H1 (cell line): ENCODE measurements at regions not wholly inside any gene's neighbourhood (a gene's known extent, or its start where the extent isn't known, plus 50 kb on each side); places are given as distances from the start of the nearest gene placed in this dataset.

ENCODE experiments used
- CTCF ChIA-PET: fragments of 300-600 bp; sonication (Branson Sonifier 250); formaldehyde crosslinking; loops from one replicate; lab custom pipeline; 2021; ENCODE audit not compliant: partially characterized antibody; lab: Charles Lee
- POLR2A ChIA-PET: fragments of 300-600 bp; sonication (Branson Sonifier 250); formaldehyde crosslinking; loops from one replicate; lab custom pipeline; 2021; ENCODE audit warnings: inconsistent platforms; ENCODE audit not compliant: partially characterized antibody; lab: Charles Lee
- DNase-seq, 2 experiments: peaks; one replicate each; pipeline versions ENCODE4 v3.0.0 to v3.0.0-alpha.2; 2010 to 2022; ENCODE audit warnings: low spot score in 2 of 2, low read depth in 1 of 2, mixed read lengths in 1 of 2
- FAIRE-seq: peaks from 2 replicates; lab custom pipeline; 2011; peaks lifted over from hg19 to GRCh38; lab: Jason Lieb, UNC
- H2AFZ ChIP-seq: 2 replicates; pipeline ENCODE4 v1.8.1; 2012; ENCODE audit warnings: low read length, inconsistent platforms
- H2AK5ac ChIP-seq: 2 replicates; pipeline ENCODE4 v1.6.1; 2013; ENCODE audit warnings: low read depth, low read length
- H2BK120ac ChIP-seq: replicated peaks from 2 replicates; pipeline ENCODE3; 2013; ENCODE audit warnings: low read depth, low read length, inconsistent platforms
- H2BK12ac ChIP-seq: 2 replicates; pipeline ENCODE4 v1.6.1; 2013; ENCODE audit warnings: low read depth, low read length
- H2BK15ac ChIP-seq: 2 replicates; pipeline ENCODE4 v1.6.1; 2013; ENCODE audit warnings: low read length
- H2BK20ac ChIP-seq: 2 replicates; pipeline ENCODE4 v1.6.1; 2013; ENCODE audit warnings: low read length
- H2BK5ac ChIP-seq: 2 replicates; pipeline ENCODE4 v1.6.1; 2013; ENCODE audit warnings: low read depth, low read length
- H3K14ac ChIP-seq: 2 replicates; pipeline ENCODE4 v1.6.1; 2013; ENCODE audit warnings: inconsistent platforms; ENCODE audit not compliant: insufficient read length
- H3K18ac ChIP-seq: 2 replicates; pipeline ENCODE4 v1.6.1; 2013; ENCODE audit warnings: low read length; ENCODE audit errors: extremely low read depth
- H3K23ac ChIP-seq: 2 replicates; pipeline ENCODE4 v1.6.1; 2013; ENCODE audit warnings: inconsistent platforms; ENCODE audit not compliant: insufficient read length
- H3K23me2 ChIP-seq: 2 replicates; pipeline ENCODE4 v1.6.1; 2013; ENCODE audit warnings: low read depth, low read length
- H3K27ac ChIP-seq: 2 replicates; pipeline ENCODE4 v1.6.1; 2011; ENCODE audit warnings: low read depth, low read length, inconsistent platforms
- H3K27me3 ChIP-seq, 4 experiments: replicated peaks in 1 of 4; 1 replicate in 1 of 4; 2 replicates in 3 of 4; pipeline versions ENCODE4 v1.6.1 to v1.8.1; 2011 to 2013; ENCODE audit warnings: low read length in 3 of 4, mild to moderate bottlenecking in 3 of 4, inconsistent platforms in 2 of 4, mixed read lengths in 2 of 4, moderate library complexity in 1 of 4; ENCODE audit not compliant: control insufficient read depth in 3 of 4, insufficient read depth in 3 of 4; ENCODE audit errors: extremely low read depth in 1 of 4
- H3K36me3 ChIP-seq, 4 experiments: 2 replicates each; pipeline versions ENCODE4 v1.6.1 to v1.8.1; 2011 to 2013; ENCODE audit warnings: mild to moderate bottlenecking in 4 of 4, low read length in 3 of 4, moderate library complexity in 2 of 4, control low read depth in 1 of 4, inconsistent platforms in 1 of 4; ENCODE audit not compliant: insufficient read depth in 4 of 4, control insufficient read depth in 2 of 4
- H3K4ac ChIP-seq: replicated peaks from 2 replicates; pipeline ENCODE3; 2013; ENCODE audit warnings: low read length, low read depth, mixed read lengths, inconsistent platforms; ENCODE audit not compliant: insufficient read length
- H3K4me1 ChIP-seq, 4 experiments: replicated peaks in 1 of 4; 1 replicate in 1 of 4; 2 replicates in 3 of 4; pipeline versions ENCODE4 v1.6.1 to v1.8.1; 2011 to 2013; ENCODE audit warnings: low read length in 3 of 4, inconsistent platforms in 2 of 4, mixed read lengths in 1 of 4; ENCODE audit not compliant: insufficient read depth in 4 of 4, control insufficient read depth in 3 of 4
- H3K4me2 ChIP-seq, 2 experiments: 2 replicates each; pipeline versions ENCODE4 v1.6.1 to v1.8.1; 2011 to 2013; ENCODE audit warnings: low read depth in 2 of 2, low read length in 2 of 2, control low read depth in 1 of 2, inconsistent platforms in 1 of 2, mild to moderate bottlenecking in 1 of 2; ENCODE audit not compliant: insufficient read depth in 1 of 2
- H3K4me3 ChIP-seq, 4 experiments: fragments of 200-600, 300-600 bp in 1 of 4; sonication (generic), shearing (Covaris generic), sonication (Bioruptor Twin) in 1 of 4; 2 replicates each; pipeline versions ENCODE4 v1.5.1 to v1.8.1; 2011 to 2016; ENCODE audit warnings: low read length in 4 of 4, low read depth in 3 of 4, control low read depth in 2 of 4, inconsistent platforms in 2 of 4, mild to moderate bottlenecking in 2 of 4, mixed read lengths in 1 of 4, moderate library complexity in 1 of 4; ENCODE audit not compliant: insufficient read depth in 2 of 4; ENCODE audit errors: extremely low read depth in 1 of 4
- H3K56ac ChIP-seq: replicated peaks from 2 replicates; pipeline ENCODE3; 2013; ENCODE audit warnings: low read depth, mild to moderate bottlenecking, mixed read lengths, low read length, inconsistent platforms; ENCODE audit not compliant: insufficient read length
- H3K79me1 ChIP-seq: 2 replicates; pipeline ENCODE4 v1.6.1; 2013; ENCODE audit warnings: low read depth, low read length, control low read depth
- H3K79me2 ChIP-seq, 2 experiments: 2 replicates each; pipeline versions ENCODE4 v1.6.1 to v1.8.1; 2012 to 2013; ENCODE audit warnings: low read length in 2 of 2, mild to moderate bottlenecking in 2 of 2, inconsistent platforms in 1 of 2; ENCODE audit not compliant: insufficient read depth in 2 of 2, control insufficient read depth in 1 of 2
- H3K9ac ChIP-seq, 4 experiments: replicated peaks in 1 of 4; 1 replicate in 1 of 4; 2 replicates in 3 of 4; pipeline versions ENCODE4 v1.6.1 to v1.8.1; 2011 to 2013; ENCODE audit warnings: low read depth in 3 of 4, low read length in 3 of 4, control low read depth in 2 of 4, mild to moderate bottlenecking in 2 of 4, moderate library complexity in 2 of 4, inconsistent platforms in 1 of 4; ENCODE audit errors: extremely low read depth in 1 of 4
- H3K9me3 ChIP-seq, 2 experiments: 2 replicates each; pipeline versions ENCODE4 v1.6.1 to v1.8.1; 2012 to 2013; ENCODE audit warnings: mild to moderate bottlenecking in 2 of 2, moderate library complexity in 2 of 2, control low read depth in 1 of 2, inconsistent platforms in 1 of 2, low read depth in 1 of 2, low read length in 1 of 2, mixed read lengths in 1 of 2; ENCODE audit not compliant: insufficient read depth in 2 of 2
- H4K20me1 ChIP-seq, 2 experiments: replicated peaks in 1 of 2; 2 replicates each; pipeline versions ENCODE3 to v1.8.1; 2011 to 2013; ENCODE audit warnings: inconsistent platforms in 2 of 2, low read length in 2 of 2, mild to moderate bottlenecking in 1 of 2; ENCODE audit not compliant: insufficient read depth in 2 of 2, control insufficient read depth in 1 of 2
- H4K5ac ChIP-seq: 2 replicates; pipeline ENCODE4 v1.6.1; 2013; ENCODE audit warnings: low read length, low read depth, mixed read lengths, inconsistent platforms; ENCODE audit not compliant: insufficient read length
- H4K8ac ChIP-seq: 2 replicates; pipeline ENCODE4 v1.8.0; 2013; ENCODE audit warnings: mild to moderate bottlenecking, moderate library complexity, low read length, inconsistent platforms; ENCODE audit not compliant: insufficient read depth; ENCODE audit errors: extremely low read depth
- H4K91ac ChIP-seq: replicated peaks from 2 replicates; pipeline ENCODE3; 2013; ENCODE audit warnings: low read length, mixed read lengths, inconsistent platforms; ENCODE audit not compliant: insufficient read length
- CHD1 ChIP-seq: IDR thresholded peaks from 2 replicates; pipeline ENCODE4 v1.6.1; 2012; ENCODE audit warnings: low read depth, low read length, improper control_type of control experiment
- CREB1 ChIP-seq: IDR thresholded peaks from 2 replicates; pipeline ENCODE4 v1.6.1; 2012; ENCODE audit warnings: inconsistent platforms
- EGR1 ChIP-seq: IDR thresholded peaks from 2 replicates; pipeline ENCODE4 v1.6.1; 2011; ENCODE audit warnings: low read depth, low read length, borderline replicate concordance
- EZH2 ChIP-seq: fragments of 200-600 bp; sonication (generic); IDR thresholded peaks from 2 replicates; pipeline ENCODE4 v1.7.1; 2012; ENCODE audit warnings: low read depth, mild to moderate bottlenecking, moderate library complexity, low read length, inconsistent platforms; ENCODE audit not compliant: severe bottlenecking
- GTF2F1 ChIP-seq: IDR thresholded peaks from 2 replicates; pipeline ENCODE4 v1.6.1; 2012; ENCODE audit warnings: low read depth, low read length, improper control_type of control experiment, borderline replicate concordance
- MAFK ChIP-seq: IDR thresholded peaks from 2 replicates; pipeline ENCODE4 v1.6.1; 2012; ENCODE audit warnings: low read depth, mild to moderate bottlenecking, improper control_type of control experiment, low read length
- PHF8 ChIP-seq: fragments of 200-600 bp; sonication (generic); conservative IDR thresholded peaks from 2 replicates; pipeline ENCODE4 v1.7.1; 2012; ENCODE audit warnings: low read depth, mild to moderate bottlenecking, inconsistent platforms, low read length, moderate library complexity
- RAD21 ChIP-seq, 2 experiments: IDR thresholded peaks in 1 of 2; conservative IDR thresholded peaks in 1 of 2; 2 replicates each; pipeline ENCODE4 v1.6.1; 2011; ENCODE audit warnings: low read depth in 2 of 2, low read length in 2 of 2, improper control_type of control experiment in 1 of 2, inconsistent platforms in 1 of 2, mild to moderate bottlenecking in 1 of 2, moderate library complexity in 1 of 2
- SAP30 ChIP-seq: fragments of 300-600 bp; sonication (generic); IDR thresholded peaks from 2 replicates; pipeline ENCODE4 v1.7.1; 2012; ENCODE audit warnings: low read length, moderate library complexity, mild to moderate bottlenecking, inconsistent platforms; ENCODE audit not compliant: insufficient read depth, insufficient replicate concordance
- SP1 ChIP-seq: IDR thresholded peaks from 2 replicates; pipeline ENCODE4 v1.6.1; 2011; ENCODE audit warnings: low read depth, low read length
- SP2 ChIP-seq: IDR thresholded peaks from 2 replicates; pipeline ENCODE4 v1.6.1; 2012; ENCODE audit warnings: mild to moderate bottlenecking, low read length, inconsistent platforms
- SRF ChIP-seq: IDR thresholded peaks from 2 replicates; pipeline ENCODE4 v1.6.1; 2011; ENCODE audit warnings: mild to moderate bottlenecking, low read depth, low read length, moderate library complexity
- TBP ChIP-seq: IDR thresholded peaks from 2 replicates; pipeline ENCODE4 v1.6.1; 2011; ENCODE audit warnings: low read depth, low read length, improper control_type of control experiment
- TCF12 ChIP-seq: IDR thresholded peaks from 2 replicates; pipeline ENCODE4 v1.6.1; 2011; ENCODE audit warnings: low read depth, mild to moderate bottlenecking, low read length
- WGBS, 2 experiments: shearing (Covaris generic) in 1 of 2; methylation state at CpG; one replicate each; pipeline versions ENCODE4 v1.1.6 to v1.1.7; 2013 to 2015; ENCODE audit warnings: low lambda C conversion rate in 2 of 2, mixed read lengths in 2 of 2, inconsistent platforms in 1 of 2, low coverage in 1 of 2, missing lambda C conversion rate in 1 of 2; ENCODE audit not compliant: insufficient replicate concordance in 2 of 2, insufficient coverage in 1 of 2, insufficient read length in 1 of 2; ENCODE audit errors: extremely low coverage in 1 of 2, missing lambda C conversion rate in 1 of 2; 5-methylcytosine and 5-hydroxymethylcytosine counted together

- H2AFZ ChIP-seq, result no peak overlapping the region
- H3K36me3 ChIP-seq, result no peaks in the 10 kb centered on the region
- H2BK12ac ChIP-seq, result no peak overlapping the region
- H2AK5ac ChIP-seq, result no peak overlapping the region
- no peaks in the 10 kb centered on the region for H3K79me2 ChIP-seq
- no peak overlapping the region for H3K4me2 ChIP-seq
- no peak overlapping the region for H4K91ac ChIP-seq
- H3K23me2 ChIP-seq, result 0 out of 2 replicates have a peak, but pooled peaks cover 2% of the 10 kb centered on the region
- H4K8ac ChIP-seq, result no peak overlapping the region
- no peak for DNase-seq
- H4K5ac ChIP-seq, result no peak overlapping the region
- no peak overlapping the region for H2BK5ac ChIP-seq
- H3K9ac ChIP-seq, result no peak overlapping the region
- H3K4me3 ChIP-seq, result no peak overlapping the region
- H3K27ac ChIP-seq, result no peak overlapping the region
- 89% methylated on average over 1 of the region's 1 CpG; no CpG with 5 or more reads in 1 of the 2 experiments for WGBS, 2 experiments
- H2BK15ac ChIP-seq, result no peak overlapping the region
- H3K4me1 ChIP-seq, result no peaks in the 10 kb centered on the region; a peak in 2 of 7 replicates
- CTCF ChIA-PET, result interaction anchor here (1.0 to 1.1 kb wide), 3 partner anchors 9 to 16 kb away, joined by 3 to 4 read pairs (median 3); no protein-coding TSS in a partner anchor
- POLR2A ChIA-PET, result no interaction called here
- H3K79me1 ChIP-seq, result no peaks in the 10 kb centered on the region
- no peak overlapping the region for H3K14ac ChIP-seq
- no peak overlapping the region for H3K56ac ChIP-seq
- no peak overlapping the region for H3K23ac ChIP-seq
- no peak overlapping the region for H3K18ac ChIP-seq
- H2BK120ac ChIP-seq, result no peak overlapping the region
- H4K20me1 ChIP-seq, result no peaks in the 10 kb centered on the region
- FAIRE-seq, result no peak
- no peak overlapping the region for H2BK20ac ChIP-seq
- no peaks in the 10 kb centered on the region for H3K9me3 ChIP-seq
- no peaks in the 10 kb centered on the region for H3K27me3 ChIP-seq
- H3K4ac ChIP-seq, result no peak overlapping the region
- TF ChIP-seq EGR1 (no peak), SP1 (no peak), SAP30 (no peak), SP2 (no peak), RAD21 (IDR thresholded peaks at IDR 0.05 in 1 of 2, conservative IDR thresholded peaks at IDR 0.05 in 1 of 2; ENCODE audit: low read depth in 2 of 2, low read length in 2 of 2) (no peak), EZH2 (no peak), CHD1 (no peak), GTF2F1 (no peak), TBP (no peak), PHF8 (no peak), TCF12 (no peak), SRF (no peak), CREB1 (no peak), MAFK (no peak)
These were observed 79.7 kb upstream of the TRIB2 start for GRCh38 chr2:12636837-12637581.
